HG03432 (cell line): ENCODE measurements at regions not wholly inside any gene's neighbourhood (a gene's known extent, or its start where the extent isn't known, plus 50 kb on each side); places are given as distances from the start of the nearest gene placed in this dataset.

Experiments used
- ATAC-seq: cut with Tn5 transposase; IDR thresholded peaks from one replicate; pipeline ENCODE4 v1.9.1; 2021; ENCODE audit warnings: mild to moderate bottlenecking, moderate library complexity; ENCODE audit not compliant: unreplicated experiment

- ATAC-seq, result no peak
These were observed 1161.3 kb downstream of the C4orf33 start for GRCh38 chr4:130257271-130257670.

- no peak for ATAC-seq
These were observed 1170.9 kb downstream of the C4orf33 start for GRCh38 chr4:130266814-130267213.

- no peak for ATAC-seq
These were observed 1192.6 kb downstream of the C4orf33 start for GRCh38 chr4:130288576-130288975.

GRCh38 chr4:130293692-130294091 lies 1197.7 kb downstream of the C4orf33 start:
- ATAC-seq, result no peak

GRCh38 chr4:130296448-130296847 lies 1200.5 kb downstream of the C4orf33 start:
- no peak for ATAC-seq

GRCh38 chr4:130306566-130306965 lies 1210.6 kb downstream of the C4orf33 start:
- no peak for ATAC-seq

- ATAC-seq, result no peak
These were observed 1213.3 kb downstream of the C4orf33 start for GRCh38 chr4:130309221-130309620.

- no peak for ATAC-seq
These were observed 1226.5 kb downstream of the C4orf33 start for GRCh38 chr4:130322439-130322838.

- ATAC-seq, result no peak
These were observed 1233.1 kb downstream of the C4orf33 start for GRCh38 chr4:130329036-130329435.

GRCh38 chr4:130333241-130333759 lies 1237.3 kb downstream of the C4orf33 start:
- ATAC-seq, result no peak

GRCh38 chr4:130335417-130336194 lies 1239.7 kb downstream of the C4orf33 start:
- no peak for ATAC-seq

GRCh38 chr4:130336585-130337217 lies 1240.7 kb downstream of the C4orf33 start:
- peak; percentile 92 for ATAC-seq

- ATAC-seq, result no peak
These were observed 1242.9 kb downstream of the C4orf33 start for GRCh38 chr4:130338851-130339250.

- no peak for ATAC-seq
These were observed 1253.8 kb downstream of the C4orf33 start for GRCh38 chr4:130349745-130350144.

- no peak for ATAC-seq
These were observed 1260.9 kb downstream of the C4orf33 start for GRCh38 chr4:130356873-130357272.

GRCh38 chr4:130359542-130359941 lies 1263.6 kb downstream of the C4orf33 start:
- ATAC-seq, result no peak

- no peak for ATAC-seq
These were observed 1265.7 kb downstream of the C4orf33 start for GRCh38 chr4:130361616-130362015.

- ATAC-seq, result no peak
These were observed 1272.7 kb downstream of the C4orf33 start for GRCh38 chr4:130368668-130369067.

GRCh38 chr4:130393231-130393630 lies 1297.3 kb downstream of the C4orf33 start:
- ATAC-seq, result no peak

GRCh38 chr4:130393642-130394041 lies 1297.7 kb downstream of the C4orf33 start:
- no peak for ATAC-seq

GRCh38 chr4:130395871-130396270 lies 1299.9 kb downstream of the C4orf33 start:
- no peak for ATAC-seq

- ATAC-seq, result no peak
These were observed 1307.3 kb downstream of the C4orf33 start for GRCh38 chr4:130403221-130403620.
